Fibroblast of mammary gland (primary cell): ENCODE measurements at regions not wholly inside any gene's neighbourhood (a gene's known extent, or its start where the extent isn't known, plus 50 kb on each side); places are given as distances from the start of the nearest gene placed in this dataset.

Source experiments
- DNase-seq: peaks from one replicate; pipeline ENCODE4 v3.0.0-alpha.2; 2010; ENCODE audit warnings: low read depth
- H3K4me3 ChIP-seq: 2 replicates; pipeline ENCODE4 v1.5.1; 2011; ENCODE audit warnings: low read depth, mild to moderate bottlenecking, low read length, moderate library complexity; ENCODE audit not compliant: control insufficient read depth
- CTCF ChIP-seq: conservative IDR thresholded peaks from 2 replicates; pipeline ENCODE4 v1.5.1; 2011; ENCODE audit warnings: low read depth, low read length, inconsistent platforms; ENCODE audit not compliant: control insufficient read depth, insufficient read depth

- no peak overlapping the region for H3K4me3 ChIP-seq
- TF ChIP-seq CTCF: no peak
- no peak for DNase-seq
Observed at GRCh38 chr7:15860264-15860949, 173.9 kb upstream of the MEOX2 start.

- TF ChIP-seq CTCF: no peak
- H3K4me3 ChIP-seq: no peak overlapping the region
- no peak for DNase-seq
Observed at GRCh38 chr7:15857026-15857425, 170.5 kb upstream of the MEOX2 start.

GRCh38 chr7:15856311-15856710 is 169.8 kb upstream of the MEOX2 start:
- H3K4me3 ChIP-seq: no peak overlapping the region
- DNase-seq: no peak
- TF ChIP-seq CTCF: no peak

- H3K4me3 ChIP-seq: no peak overlapping the region
- DNase-seq: no peak
- no peak for TF ChIP-seq CTCF
Observed at GRCh38 chr7:15855525-15856109, 169.1 kb upstream of the MEOX2 start.

- H3K4me3 ChIP-seq: no peak overlapping the region
- DNase-seq: no peak
- TF ChIP-seq CTCF: no peak
Observed at GRCh38 chr7:15854841-15855524, 168.5 kb upstream of the MEOX2 start.

GRCh38 chr7:15853832-15854470 is 167.5 kb upstream of the MEOX2 start:
- peak; percentile 73 for DNase-seq
- no peak for TF ChIP-seq CTCF
- no peak overlapping the region for H3K4me3 ChIP-seq
